Ectodermal cell (in vitro differentiated cells): ENCODE measurements at regions not wholly inside any gene's neighbourhood (a gene's known extent, or its start where the extent isn't known, plus 50 kb on each side); places are given as distances from the start of the nearest gene placed in this dataset.

ENCODE experiments used
- H3K27ac ChIP-seq: 2 replicates; pipeline ENCODE4 v1.7.0; 2013; ENCODE audit warnings: mild to moderate bottlenecking, low read depth, low read length; ENCODE audit not compliant: insufficient read depth, poor library complexity, severe bottlenecking
- H3K27me3 ChIP-seq: 2 replicates; pipeline ENCODE4 v1.7.0; 2013; ENCODE audit warnings: mild to moderate bottlenecking, low read length; ENCODE audit not compliant: insufficient read depth, control insufficient read depth, poor library complexity, severe bottlenecking
- H3K36me3 ChIP-seq: one replicate; pipeline ENCODE4 v1.7.0; 2013; ENCODE audit warnings: low read length; ENCODE audit not compliant: control insufficient read depth, insufficient read depth
- H3K4me1 ChIP-seq: one replicate; pipeline ENCODE4 v1.7.0; 2013; ENCODE audit warnings: low read length; ENCODE audit not compliant: control insufficient read depth, insufficient read depth
- H3K4me3 ChIP-seq: 2 replicates; pipeline ENCODE4 v1.7.0; 2013; ENCODE audit warnings: low read depth, low read length, control low read depth; ENCODE audit not compliant: insufficient read depth
- H3K9me3 ChIP-seq: 2 replicates; pipeline ENCODE4 v1.7.0; 2013; ENCODE audit warnings: mild to moderate bottlenecking, low read length, moderate library complexity; ENCODE audit not compliant: control insufficient read depth
- WGBS, 2 experiments: methylation state at CpG; one replicate each; pipeline ENCODE4 v1.1.7; 2013; ENCODE audit warnings: missing lambda C conversion rate in 2 of 2; 5-methylcytosine and 5-hydroxymethylcytosine counted together

- Histone ChIP-seq H3K4me1 (no peaks in the 10 kb centered on the region), H3K27me3 (no peaks in the 10 kb centered on the region), H3K9me3 (no peaks in the 10 kb centered on the region), H3K36me3 (no peaks in the 10 kb centered on the region), H3K4me3 (no peak overlapping the region), H3K27ac (no peak overlapping the region)
- WGBS, 2 experiments = 91 to 96% methylated on average over 1 of the region's 1 CpG
These were observed 96.6 kb upstream of the MAN1A1 start for GRCh38 chr6:119446115-119446554.

GRCh38 chr6:119445666-119446065 lies 96.1 kb upstream of the MAN1A1 start:
- Histone ChIP-seq H3K4me1 (no peaks in the 10 kb centered on the region), H3K9me3 (no peaks in the 10 kb centered on the region), H3K4me3 (no peak overlapping the region), H3K27ac (no peak overlapping the region), H3K36me3 (no peaks in the 10 kb centered on the region), H3K27me3 (no peaks in the 10 kb centered on the region)
- WGBS, 2 experiments = 79 to 84% methylated on average over 4 of the region's 4 CpGs

- 79 to 86% methylated on average over 3 to 4 of the region's 4 CpGs for WGBS, 2 experiments
These were observed 95.3 kb upstream of the MAN1A1 start for GRCh38 chr6:119444642-119445557.

GRCh38 chr6:119443993-119444641 lies 94.6 kb upstream of the MAN1A1 start:
- no peak overlapping the region for H3K27ac ChIP-seq
- H3K9me3 ChIP-seq = no peaks in the 10 kb centered on the region
- no peak overlapping the region for H3K4me3 ChIP-seq
- 82 to 83% methylated on average over 7 of the region's 7 CpGs for WGBS, 2 experiments
- no peaks in the 10 kb centered on the region for H3K27me3 ChIP-seq
- H3K4me1 ChIP-seq = no peaks in the 10 kb centered on the region
- H3K36me3 ChIP-seq = no peaks in the 10 kb centered on the region

More at GRCh38 chr6:119444642-119445557, 95.3 kb upstream of the MAN1A1 start:
- no peaks in the 10 kb centered on the region for H3K36me3 ChIP-seq
- H3K27ac ChIP-seq = no peak overlapping the region
- no peaks in the 10 kb centered on the region for H3K27me3 ChIP-seq
- no peaks in the 10 kb centered on the region for H3K9me3 ChIP-seq
- no peaks in the 10 kb centered on the region for H3K4me1 ChIP-seq
- no peak overlapping the region for H3K4me3 ChIP-seq

GRCh38 chr6:119442776-119443184 lies 93.2 kb upstream of the MAN1A1 start:
- Histone ChIP-seq H3K4me1 (no peaks in the 10 kb centered on the region), H3K27me3 (no peaks in the 10 kb centered on the region), H3K9me3 (no peaks in the 10 kb centered on the region), H3K27ac (no peak overlapping the region), H3K4me3 (no peak overlapping the region), H3K36me3 (no peaks in the 10 kb centered on the region)
- 87 to 88% methylated on average over 9 of the region's 9 CpGs for WGBS, 2 experiments

GRCh38 chr6:119440953-119441352 lies 91.4 kb upstream of the MAN1A1 start:
- Histone ChIP-seq H3K27me3 (no peaks in the 10 kb centered on the region), H3K27ac (no peak overlapping the region), H3K4me1 (no peaks in the 10 kb centered on the region), H3K36me3 (no peaks in the 10 kb centered on the region), H3K4me3 (no peak overlapping the region), H3K9me3 (no peaks in the 10 kb centered on the region)
- WGBS, 2 experiments = 95% methylated on average over 37 of the region's 37 CpGs

- Histone ChIP-seq H3K36me3 (no peaks in the 10 kb centered on the region), H3K9me3 (no peaks in the 10 kb centered on the region)
- WGBS, 2 experiments = 91 to 93% methylated on average over 3 of the region's 3 CpGs
These were observed 87.0 kb upstream of the MAN1A1 start for GRCh38 chr6:119436583-119436982.

GRCh38 chr6:119431799-119432198 lies 82.2 kb upstream of the MAN1A1 start:
- Histone ChIP-seq H3K4me1 (no peaks in the 10 kb centered on the region), H3K36me3 (no peaks in the 10 kb centered on the region), H3K27ac (no peak overlapping the region), H3K27me3 (no peaks in the 10 kb centered on the region), H3K4me3 (no peak overlapping the region), H3K9me3 (no peaks in the 10 kb centered on the region)
- WGBS, 2 experiments = 100% methylated on average over 1 of the region's 1 CpG; no CpG with 5 or more reads in 1 of the 2 experiments

More at GRCh38 chr6:119436583-119436982, 87.0 kb upstream of the MAN1A1 start:
- no peaks in the 10 kb centered on the region for H3K27me3 ChIP-seq
- no peak overlapping the region for H3K27ac ChIP-seq
- H3K4me1 ChIP-seq = no peaks in the 10 kb centered on the region
- no peak overlapping the region for H3K4me3 ChIP-seq

GRCh38 chr6:119430805-119431204 lies 81.2 kb upstream of the MAN1A1 start:
- no peaks in the 10 kb centered on the region for H3K9me3 ChIP-seq
- WGBS, 2 experiments = 90 to 91% methylated on average over 1 of the region's 1 CpG
- H3K27me3 ChIP-seq = no peaks in the 10 kb centered on the region
- H3K36me3 ChIP-seq = no peaks in the 10 kb centered on the region
- no peak overlapping the region for H3K27ac ChIP-seq
- no peak overlapping the region for H3K4me3 ChIP-seq
- no peaks in the 10 kb centered on the region for H3K4me1 ChIP-seq

GRCh38 chr6:119428633-119429032 lies 79.1 kb upstream of the MAN1A1 start:
- H3K27ac ChIP-seq = no peak overlapping the region
- no peaks in the 10 kb centered on the region for H3K27me3 ChIP-seq
- no peaks in the 10 kb centered on the region for H3K4me1 ChIP-seq
- H3K36me3 ChIP-seq = no peaks in the 10 kb centered on the region
- no peak overlapping the region for H3K4me3 ChIP-seq
- H3K9me3 ChIP-seq = no peaks in the 10 kb centered on the region
